NCI-H526 treated with DMSO at 0.1 percent for 48 hours (cell line): ENCODE measurements at regions not wholly inside any gene's neighbourhood (a gene's known extent, or its start where the extent isn't known, plus 50 kb on each side); places are given as distances from the start of the nearest gene placed in this dataset.
"Not testable (repeated sequence)": the region's sequence is repeated elsewhere in the genome, so short reads cannot be mapped to it uniquely, and the experiment has no call there.

ENCODE experiments used
- DNase-seq: peaks from one replicate; lab custom pipeline; 2025; lab: John Stamatoyannopoulos, UW

DNA sequence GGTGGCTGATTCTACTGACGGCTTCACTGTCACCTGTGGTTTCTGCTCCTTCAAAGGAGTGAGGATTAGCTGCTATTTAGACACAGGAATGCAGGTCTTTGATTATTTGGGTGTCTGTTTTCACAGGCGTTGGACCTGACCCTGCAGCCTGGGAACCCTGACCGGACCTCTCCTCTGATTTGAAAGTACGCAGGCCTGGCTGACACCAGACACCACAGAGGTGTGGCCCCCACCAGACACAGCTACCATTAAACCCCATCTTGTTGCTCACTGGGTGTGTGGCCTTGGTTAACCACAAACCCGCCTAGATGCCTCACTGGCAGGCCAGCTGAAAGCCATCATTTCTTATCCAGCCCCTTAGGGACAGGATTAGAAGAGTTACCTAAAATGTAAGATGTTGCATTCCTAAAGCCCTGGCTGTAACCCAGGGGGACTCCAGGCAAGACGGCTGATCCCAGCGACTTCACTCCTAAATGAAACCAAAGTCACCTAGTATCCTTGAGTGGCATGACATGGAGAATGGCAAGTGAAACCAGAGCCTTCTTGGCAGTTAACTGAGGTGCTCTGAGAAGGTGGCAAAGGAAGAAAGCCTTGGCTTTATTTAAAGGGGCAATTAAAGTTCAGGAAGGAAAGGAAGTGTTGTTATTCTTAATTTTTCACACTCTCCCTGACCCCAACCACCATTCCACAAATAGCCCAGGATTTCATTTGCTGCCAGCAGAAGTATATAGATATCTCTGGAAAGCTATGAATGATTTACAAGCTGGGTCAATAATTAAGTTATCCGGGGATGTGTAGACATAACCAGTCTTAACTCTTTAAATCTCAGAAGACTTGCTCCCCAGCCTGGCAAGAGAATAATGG, 169.9 kb downstream of the QRSL1 start:
- DNase-seq = no peak

DNA sequence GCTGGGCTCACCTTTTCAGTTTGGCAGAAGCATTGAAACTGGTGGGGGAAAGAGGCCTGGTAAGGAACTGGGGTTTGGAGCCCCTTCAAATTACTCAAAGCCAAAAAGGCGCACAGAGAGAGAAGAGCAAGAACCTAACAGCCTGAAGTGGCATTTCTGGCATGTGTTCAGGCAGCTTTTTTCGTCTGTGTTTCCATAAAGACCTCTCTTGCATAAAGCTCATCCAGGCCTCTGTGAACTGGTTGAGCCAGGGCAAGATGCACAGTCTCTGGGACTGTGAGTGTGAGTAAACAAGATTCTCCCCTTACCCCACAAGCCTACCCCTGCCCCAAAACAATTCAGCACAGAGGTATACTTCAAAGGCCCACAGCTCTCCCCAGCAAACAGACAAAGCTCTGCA, 167.8 kb downstream of the QRSL1 start:
- no peak for DNase-seq

DNA sequence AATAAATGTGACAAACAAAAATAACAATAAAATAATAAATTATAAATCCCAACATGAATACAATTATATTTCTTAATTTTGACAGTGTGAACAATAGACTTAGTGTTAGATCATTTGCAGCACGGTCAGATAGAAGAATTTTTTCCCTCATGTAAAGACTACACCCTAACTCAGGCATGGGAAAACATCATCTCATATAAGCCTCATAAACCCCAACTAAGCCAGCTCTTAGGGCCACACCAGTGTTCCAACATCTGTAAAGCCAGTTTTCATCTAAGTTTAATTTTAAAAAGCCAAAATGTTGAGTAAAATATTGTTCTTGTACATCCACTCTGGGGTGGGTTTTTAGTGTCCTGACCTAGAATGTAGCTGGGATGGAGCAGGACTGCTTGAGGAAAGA, 167.4 kb downstream of the QRSL1 start:
- DNase-seq = no peak

DNA sequence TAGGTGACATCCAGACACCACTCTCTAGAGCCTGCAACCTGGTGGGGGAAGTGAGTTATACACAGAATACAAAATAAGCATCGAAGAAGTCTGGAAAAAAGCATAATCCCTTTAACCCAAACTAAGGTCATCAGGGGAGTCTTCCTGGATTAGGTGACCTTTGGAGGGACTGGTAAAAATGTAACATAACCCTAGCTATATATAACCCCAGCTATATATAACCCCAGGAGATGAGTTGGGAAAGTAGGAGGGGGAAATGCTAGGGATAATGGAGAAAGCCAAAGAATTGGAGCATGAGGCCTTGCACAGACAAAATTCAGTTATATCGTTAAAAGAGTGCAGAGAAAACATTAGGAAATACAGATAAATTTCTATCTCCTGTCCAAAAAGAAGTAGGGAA, 164.8 kb downstream of the QRSL1 start:
- DNase-seq = no peak

DNA sequence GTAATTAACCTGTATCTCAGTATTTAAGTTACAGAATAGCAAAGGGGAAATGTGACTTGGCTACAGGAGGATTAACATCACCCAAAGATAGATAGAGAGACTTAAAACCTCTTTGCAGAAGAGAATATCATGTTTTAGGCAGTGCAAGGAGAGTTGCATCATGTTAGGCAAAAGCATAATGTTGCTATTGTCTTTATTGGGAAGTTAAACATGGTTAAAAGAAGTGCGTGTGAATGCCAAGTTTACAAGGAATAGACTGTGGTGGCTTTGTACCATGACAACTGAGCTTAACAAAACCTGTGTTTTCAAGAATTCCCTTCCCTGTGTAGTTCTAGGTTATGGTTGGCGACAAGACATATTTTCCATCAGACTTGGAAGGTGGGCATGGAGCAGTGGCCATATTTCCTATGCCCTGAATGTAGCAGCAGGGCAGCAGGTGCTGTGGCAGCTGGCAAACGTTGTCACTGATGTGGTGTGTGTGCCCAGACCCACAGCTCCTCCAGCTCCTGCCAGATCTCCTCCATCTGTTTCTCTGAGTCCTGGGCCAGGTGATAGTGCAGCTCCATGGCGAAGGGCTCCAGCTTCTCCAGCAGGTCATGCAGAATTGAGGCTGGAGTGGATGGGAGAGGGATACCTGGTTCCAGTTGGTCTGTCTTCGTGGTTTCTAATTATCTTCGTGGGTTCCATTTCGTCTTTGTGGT, 163.3 kb downstream of the QRSL1 start:
- DNase-seq = no peak

DNA sequence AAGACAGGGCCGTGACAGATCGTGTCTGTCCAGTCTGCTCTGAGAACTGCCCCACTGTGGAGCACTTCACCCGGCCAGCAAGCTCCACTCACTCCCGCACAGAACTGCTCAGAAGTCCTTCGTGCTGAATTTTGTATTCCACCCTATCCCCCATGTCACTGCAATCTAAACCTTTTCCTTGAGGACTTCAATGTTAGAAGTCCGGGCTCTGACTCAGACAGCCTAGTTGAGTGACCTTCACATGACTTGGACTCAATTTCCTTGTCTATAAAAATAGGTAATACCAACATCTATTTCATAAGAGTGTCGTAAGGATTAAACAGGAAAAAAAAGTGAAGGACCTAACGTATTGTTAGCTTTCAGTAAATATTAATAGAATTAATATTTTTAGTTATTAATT, 161.6 kb downstream of the QRSL1 start:
- DNase-seq = no peak

DNA sequence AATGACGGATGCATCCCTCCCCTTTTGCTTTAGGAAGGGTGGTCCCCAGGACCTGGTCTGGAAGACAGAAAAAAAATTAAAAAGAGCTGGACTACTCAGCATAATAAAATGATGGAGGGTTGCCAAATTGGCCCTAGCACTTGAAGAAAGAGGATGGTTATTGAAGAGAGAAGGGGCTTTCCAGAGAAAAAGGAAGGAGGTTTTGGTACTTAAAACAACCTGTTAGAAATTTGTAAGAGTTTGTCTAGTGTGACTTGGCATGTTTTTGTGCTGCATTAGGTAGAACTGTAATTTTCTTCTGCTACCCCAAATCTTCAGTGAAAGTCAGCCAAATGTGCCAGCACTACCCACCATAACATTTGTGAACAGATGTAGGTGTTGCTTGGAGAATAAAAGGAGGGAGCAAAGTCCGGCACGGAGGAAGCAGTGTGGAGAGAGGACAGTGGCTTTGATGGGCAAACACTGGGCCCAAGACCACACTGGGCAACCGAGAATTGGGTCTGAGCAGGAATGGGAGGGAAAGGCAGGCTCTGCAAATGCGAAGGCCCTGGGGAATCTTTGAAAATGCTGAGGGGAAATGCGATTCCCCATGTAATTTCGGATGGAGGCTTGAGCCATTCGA, 160.9 kb downstream of the QRSL1 start:
- DNase-seq = no peak

DNA sequence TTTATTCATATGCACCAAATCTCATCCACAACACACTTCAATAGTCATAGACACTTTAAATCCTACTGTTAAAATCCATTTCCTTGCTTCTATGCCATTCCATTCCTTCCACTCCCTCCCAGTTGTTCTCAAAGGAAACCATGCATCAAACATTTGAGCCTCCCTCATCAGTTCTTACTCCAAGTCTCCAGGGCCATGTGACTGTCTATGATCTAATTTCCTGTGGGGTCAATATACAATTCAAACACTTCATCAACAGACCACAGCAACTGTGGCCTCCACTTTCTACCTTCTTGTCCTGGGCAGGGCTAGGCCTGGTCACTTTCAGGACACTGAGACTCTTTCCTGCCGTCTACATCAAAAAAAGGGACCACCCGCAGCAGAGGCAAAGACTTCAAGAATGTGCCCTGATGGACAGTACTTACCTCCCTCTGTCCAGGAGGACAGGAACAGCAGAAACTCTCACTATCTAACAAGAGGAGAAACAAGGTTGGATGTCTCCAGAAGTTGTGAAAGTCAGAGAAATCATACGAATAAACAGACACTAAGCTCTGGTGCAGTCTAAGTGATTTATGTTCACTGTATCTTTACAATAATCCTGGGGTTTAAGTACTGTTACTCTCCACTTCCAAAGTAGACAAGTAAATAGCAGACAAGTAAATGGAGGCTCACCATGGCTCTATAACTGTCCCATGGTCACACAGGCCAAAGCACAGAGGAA, 160.2 kb downstream of the QRSL1 start:
- no peak for DNase-seq

DNA sequence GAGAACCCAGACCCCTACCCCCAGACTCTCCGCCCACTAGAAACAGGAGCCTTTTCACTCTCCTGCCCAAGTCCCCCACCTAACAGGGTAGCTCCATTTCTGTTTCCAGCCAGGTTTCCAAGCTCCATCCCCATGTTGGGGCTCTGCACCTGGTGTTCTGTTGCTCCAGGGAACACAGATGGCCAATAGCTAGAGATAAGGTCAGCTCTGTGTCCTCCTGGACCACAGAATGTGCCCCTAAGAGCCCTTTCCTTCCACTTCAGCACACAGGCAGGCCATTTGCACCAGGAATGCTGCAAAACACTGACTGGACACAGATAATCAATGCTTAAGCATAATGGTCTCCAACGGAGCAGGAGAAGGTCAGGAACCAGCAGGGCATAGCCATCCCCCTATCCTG, 159.4 kb downstream of the QRSL1 start:
- DNase-seq = no peak

DNA sequence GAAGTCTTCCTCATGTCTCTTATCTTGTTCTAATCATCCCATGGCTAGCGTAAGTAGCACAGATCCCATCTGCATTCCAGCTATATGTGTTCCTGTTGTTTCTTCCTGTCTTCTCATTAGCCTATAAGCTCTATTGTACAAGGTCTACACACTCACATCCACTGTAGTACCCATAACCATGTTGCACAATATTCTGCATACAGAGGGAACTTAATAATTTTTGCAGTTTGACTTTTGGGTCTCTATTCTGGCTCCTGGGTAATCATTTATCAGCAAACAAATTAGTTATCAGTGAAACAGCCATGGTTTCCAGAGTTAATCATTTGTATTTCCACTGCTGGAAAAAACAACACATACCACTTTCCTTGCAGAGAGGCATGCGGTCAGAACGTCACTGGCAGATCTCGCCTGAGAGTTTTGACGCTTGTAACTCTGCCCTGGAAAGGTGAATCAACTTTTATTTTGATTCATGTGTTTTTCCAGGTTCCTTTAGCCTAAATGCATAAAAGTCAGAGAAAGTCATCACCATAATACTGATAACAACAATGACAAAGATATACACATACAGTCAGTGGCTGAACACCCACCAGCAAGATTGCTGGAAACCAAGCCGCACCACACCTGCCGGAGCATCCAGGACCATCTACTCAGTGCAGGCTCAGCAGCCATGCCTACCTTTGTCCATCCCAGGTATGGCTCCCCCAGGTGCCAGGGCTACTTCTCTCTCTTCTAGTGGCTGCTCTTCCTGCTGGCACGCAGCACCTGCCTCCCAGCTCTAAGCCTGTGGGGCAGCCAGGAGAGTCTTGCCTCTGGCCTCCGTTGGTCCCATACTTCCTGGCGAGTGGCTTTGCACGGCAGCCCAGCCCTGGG, 158.2 kb downstream of the QRSL1 start:
- no peak for DNase-seq

DNA sequence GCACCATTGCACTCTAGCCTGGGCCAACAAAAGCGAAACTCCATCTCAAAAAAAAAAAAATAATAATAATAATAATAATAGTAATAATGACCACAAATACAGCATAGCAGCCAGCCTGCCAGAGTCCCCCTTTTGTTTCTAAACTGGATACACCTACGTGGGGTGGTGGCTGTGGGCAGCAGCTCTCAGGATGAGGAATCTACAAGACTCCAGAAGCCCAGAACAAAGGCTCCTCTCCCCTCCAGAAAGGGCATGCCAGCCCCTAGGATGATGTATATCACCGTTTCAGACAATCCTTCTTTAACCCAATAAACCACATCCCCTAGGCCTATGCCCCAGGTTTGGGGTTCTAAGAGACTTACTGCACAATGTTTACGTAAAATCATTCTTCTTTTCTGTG, 155.9 kb downstream of the QRSL1 start:
- no peak for DNase-seq

DNA sequence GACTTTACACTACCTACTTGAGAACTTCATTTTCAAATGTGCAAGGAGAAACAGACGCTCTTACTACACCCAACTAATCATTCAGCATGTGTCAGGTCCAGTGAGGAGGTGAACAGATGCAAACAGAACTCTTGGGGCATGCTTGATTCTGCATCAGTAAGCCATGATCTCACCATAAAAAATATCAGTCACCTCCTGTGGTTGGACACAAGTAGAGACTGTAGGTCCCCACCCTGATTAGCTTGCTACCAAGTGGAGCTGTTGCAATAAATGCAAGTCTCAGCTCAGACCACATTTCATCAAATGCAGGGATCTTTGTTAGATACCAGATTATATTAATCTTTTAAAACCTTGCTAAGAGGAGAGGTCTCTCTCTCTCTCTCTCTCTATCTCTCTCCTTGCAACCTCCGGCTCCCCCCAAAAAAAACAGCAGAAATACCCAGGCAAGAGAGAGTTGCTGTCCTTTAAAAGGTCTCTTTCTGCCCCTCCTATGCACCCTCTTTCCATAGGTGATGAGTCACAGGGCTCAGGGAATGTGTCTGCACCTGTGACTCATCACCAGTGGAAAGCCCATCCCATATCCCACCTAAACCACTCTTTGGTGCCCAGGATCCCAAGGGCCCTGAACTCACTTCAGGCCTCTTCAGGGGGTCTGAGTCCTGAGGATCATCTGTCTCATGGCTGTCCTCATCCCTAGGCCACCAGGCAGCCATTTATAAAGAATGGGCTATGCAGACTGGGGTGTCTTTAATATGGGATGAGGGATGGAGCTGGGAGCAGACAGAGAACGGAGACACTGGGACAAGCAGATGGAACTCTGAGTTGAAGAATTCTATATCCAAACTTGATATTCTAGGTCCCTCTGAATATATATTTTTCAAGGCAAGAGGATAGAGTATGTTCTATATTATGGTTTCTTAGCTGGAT, 154.5 kb downstream of the QRSL1 start:
- DNase-seq = no peak

DNA sequence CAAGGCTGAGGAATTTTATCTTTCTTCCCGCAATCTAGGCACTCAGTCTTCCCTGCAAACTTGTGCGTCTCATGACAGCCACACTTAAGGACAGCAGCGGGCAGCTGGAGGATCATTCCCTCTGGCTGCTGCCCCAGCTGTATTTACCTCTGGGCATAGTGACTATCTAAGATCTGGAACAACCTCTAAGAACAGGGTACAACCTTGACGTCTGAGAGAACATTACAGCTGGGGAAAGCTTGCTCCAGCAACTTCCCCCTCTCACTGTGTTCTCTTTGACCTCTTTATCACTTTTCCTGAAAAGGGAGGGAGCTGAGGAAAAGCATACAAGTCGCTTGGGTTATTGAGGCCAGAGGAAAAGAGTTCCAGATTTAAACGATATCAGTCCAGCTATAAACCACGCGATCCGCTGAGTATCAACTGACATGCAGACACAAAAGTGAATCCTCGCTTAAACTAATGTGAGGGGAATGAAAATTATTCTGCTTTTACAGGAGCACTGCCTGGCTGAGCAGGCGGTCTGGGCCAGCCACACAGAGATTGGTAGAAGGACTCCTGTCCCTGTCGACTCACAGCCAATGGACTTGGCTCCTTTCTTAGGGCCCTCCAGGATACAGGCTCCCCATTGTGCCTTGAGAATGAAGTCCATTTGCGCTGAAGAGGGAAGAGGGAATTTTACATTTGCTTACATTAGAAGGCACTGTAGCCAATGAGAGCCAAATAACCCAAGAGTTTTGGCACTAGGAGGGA, 153.3 kb downstream of the QRSL1 start:
- DNase-seq = no peak

DNA sequence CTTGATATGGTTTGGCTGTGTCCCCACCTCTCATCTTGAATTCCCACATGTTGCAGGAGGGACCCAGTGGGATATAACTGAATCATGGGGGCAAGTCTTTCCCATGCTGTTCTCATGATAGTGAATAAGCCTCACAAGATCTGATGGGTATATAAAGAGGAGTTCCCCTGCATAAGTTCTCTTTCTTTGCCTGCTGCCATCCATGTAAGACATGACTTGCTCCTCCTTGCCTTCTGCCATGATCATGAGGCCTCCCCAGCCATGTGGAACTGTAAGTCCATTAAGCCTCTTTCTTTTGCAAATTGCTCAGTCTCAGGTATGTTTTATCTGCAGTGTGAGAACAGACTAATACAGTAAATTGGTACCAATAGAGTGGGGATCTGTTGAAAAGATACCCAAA, 150.2 kb downstream of the QRSL1 start:
- not testable (repeated sequence) for DNase-seq

DNA sequence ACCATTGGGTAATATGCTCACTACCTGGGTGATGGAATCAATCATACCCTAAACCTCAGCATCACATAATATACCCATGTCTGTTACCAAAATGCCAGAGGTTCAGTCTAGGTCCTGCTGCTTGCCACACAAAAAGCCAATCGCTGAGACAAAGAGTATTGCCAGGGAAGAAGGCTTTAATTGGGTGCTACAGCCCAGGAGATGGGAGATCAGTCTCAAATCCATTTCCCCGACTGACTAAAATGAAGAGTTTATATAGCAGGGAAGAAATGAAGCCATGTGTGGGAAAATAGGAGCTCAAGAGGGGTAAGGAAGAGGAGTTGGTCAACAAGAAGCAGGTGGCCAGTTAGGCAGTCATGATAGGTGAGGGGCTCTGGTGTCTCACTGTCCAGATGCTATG, 149.6 kb downstream of the QRSL1 start:
- DNase-seq = no peak

DNA sequence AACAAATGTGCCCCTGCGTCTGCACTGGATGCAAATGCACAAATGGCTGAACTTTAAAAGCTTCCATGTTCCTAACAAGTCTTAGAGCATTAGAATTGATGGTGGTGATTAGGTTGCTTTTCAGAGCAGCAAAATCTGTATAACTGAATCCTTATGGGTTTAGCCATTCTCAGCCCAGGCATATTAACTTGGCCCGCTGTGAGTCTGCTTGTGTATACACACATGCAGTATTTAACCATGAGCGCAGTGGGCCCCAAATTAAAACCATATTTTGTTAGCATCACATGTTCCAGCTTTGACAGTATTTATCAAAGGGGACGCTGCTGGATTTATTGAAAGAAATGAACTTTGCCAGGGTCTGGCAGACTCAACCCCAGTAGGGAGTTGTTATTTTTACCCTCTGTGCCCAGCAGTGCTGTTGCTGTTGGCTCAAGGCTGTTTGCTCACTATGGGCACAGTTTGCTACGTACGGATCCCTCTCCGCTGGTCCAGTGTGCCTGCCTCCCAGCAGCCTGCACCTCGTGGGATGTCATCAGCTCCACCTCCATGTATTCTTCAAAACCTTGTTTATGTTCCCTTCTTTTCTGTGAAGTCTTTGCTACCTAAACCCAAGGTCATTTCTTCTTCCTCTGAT, 144.7 kb downstream of the QRSL1 start:
- no peak for DNase-seq

DNA sequence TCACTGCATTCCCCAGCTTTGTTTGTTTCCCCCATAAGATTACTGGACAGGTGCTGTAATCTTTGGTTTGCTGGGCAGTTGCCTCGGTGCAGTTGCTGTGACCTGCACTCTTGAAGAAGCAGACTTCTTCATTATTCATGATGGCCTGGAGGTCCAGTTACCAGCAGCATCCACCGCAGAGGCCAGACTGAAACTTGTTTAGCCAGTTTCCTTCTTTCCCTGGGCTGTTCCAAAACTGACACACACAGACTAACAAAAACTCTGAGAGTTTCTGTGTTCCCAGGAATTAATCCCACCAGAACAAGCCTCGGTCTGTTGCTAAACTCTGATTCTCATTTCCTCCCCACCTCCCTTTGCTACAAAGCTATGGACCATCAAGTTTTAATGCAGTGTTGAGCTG, 144.1 kb downstream of the QRSL1 start:
- peak; percentile 27 for DNase-seq

DNA sequence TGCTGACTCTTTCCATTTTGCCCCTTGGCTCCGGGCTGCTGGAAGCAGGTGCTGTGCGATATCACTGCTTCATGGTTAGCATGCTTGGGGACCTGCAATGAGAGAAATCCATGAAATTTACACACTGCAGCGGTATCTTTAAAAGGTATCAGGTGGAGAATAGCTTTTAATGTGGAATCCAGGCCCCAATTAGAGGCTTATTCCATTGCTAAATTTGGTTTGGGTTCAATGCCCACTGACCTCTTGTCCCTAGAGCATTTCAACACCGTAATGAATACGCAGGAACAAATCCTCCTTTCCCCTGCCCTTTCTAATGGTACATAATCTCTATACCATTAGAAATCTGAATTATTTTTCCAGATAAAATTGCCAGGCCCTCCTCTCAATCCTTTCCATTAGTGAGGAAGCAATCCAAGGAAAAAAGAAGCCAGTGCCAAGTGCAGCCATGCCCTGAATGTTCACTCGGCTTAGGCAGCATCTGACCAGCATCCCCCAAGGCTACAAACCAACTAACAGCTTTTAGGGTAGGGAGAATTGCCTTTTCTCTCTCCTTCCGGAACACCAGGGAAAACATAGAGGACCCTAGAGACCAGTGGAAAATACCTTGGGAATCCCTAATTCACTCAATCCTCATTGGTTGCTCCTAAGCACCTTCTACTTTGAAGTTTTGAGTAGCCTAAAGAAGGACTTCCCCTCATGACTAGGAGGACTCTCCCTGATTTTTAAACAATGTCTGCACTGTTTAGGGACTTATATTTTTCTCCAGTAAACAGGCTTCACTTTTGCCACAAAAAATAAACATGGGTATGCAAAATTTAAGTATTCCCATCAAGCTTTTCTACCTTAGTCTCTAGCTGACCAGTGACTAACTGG, 143.1 kb downstream of the QRSL1 start:
- no peak for DNase-seq
